GM23248 (cell line): ENCODE measurements at regions not wholly inside any gene's neighbourhood (a gene's known extent, or its start where the extent isn't known, plus 50 kb on each side); places are given as distances from the start of the nearest gene placed in this dataset.

Experiments used
- EZH2 ChIP-seq: fragments of 200-600 bp; sonication (generic); IDR thresholded peaks from 2 replicates; pipeline ENCODE4 v1.6.1; 2018; ENCODE audit warnings: antibody characterized with exemption, mild to moderate bottlenecking; ENCODE audit not compliant: insufficient read depth, poor library complexity, severe bottlenecking
- EZH2phosphoT487 ChIP-seq: fragments of 200-600 bp; sonication (generic); IDR thresholded peaks from 2 replicates; pipeline ENCODE4 v1.6.1; 2018; ENCODE audit warnings: antibody characterized with exemption, moderate library complexity, mild to moderate bottlenecking, low read depth; ENCODE audit not compliant: insufficient read depth

GRCh38 chrX:16524316-16524715 lies 125.6 kb upstream of the S100G start:
- TF ChIP-seq EZH2 (no peak), EZH2phosphoT487 (no peak)
